ENCODE measurements at regions not wholly inside any gene's neighbourhood (a gene's known extent, or its start where the extent isn't known, plus 50 kb on each side); places are given as distances from the start of the nearest gene placed in this dataset.

DNA sequence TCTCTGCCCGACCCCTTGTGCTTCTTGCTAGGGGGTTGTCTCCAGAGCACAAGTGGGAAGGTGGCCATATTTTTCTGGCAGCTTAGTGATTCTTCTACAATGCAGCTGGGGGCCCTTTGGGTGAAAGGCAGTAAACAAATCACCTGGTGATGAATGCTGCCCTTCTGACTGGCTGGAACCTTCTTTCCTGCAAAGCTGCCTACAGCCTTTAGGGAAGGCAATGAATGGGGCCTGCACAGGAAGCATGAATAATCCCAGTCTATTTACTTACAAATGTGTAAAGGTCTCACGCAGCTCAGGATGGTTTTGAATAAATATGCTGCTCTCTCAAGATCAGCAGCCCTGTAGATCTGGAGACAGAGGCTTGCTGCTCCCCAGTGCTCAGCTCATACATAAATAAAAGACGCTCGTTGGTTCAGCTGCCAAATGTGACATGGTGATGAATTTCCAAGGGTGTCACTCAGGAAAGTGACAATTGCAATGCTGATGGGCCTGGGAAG lies 289.2 kb downstream of the TDRD15 start:
- Mint-ChIP-seq H3K27ac (no peak overlapping the region), H3K36me3 (no peaks in the 10 kb centered on the region), H3K9me3 (ENCODE audit: low read depth) (no peaks in the 10 kb centered on the region), H3K4me3 (no peak overlapping the region), H3K4me1 (no peaks in the 10 kb centered on the region), H3K27me3 (no peaks in the 10 kb centered on the region)
- no peak for DNase-seq
- CTCF ChIA-PET, result no interaction called here
- ATAC-seq, result no peak

DNA sequence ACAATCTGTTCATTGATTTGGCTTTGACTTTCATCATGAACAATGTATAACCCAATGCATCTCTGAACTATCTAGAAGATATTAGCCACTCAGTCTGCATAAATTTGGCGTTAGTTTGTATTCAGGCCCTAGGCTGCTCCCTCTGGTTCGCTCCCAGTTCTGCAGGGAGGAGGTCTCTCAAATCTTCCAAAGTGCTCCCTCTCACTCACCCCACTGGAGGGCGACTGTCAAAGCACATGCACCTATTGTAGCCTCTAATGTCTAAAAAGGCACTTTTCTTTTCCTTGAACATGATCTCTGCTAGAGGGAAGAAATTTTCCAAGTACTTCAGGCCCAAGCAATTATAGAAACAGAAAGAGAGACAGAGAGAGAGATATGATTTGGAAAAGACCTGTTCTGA lies 291.5 kb downstream of the TDRD15 start:
- CTCF ChIA-PET, result no interaction called here
- DNase-seq (no peak), ATAC-seq (no peak)
- no peaks in the 10 kb centered on the region for H3K4me1 Mint-ChIP-seq
- no peaks in the 10 kb centered on the region for H3K9me3 Mint-ChIP-seq (ENCODE audit: low read depth)
- H3K27ac Mint-ChIP-seq, result no peak overlapping the region
- no peak overlapping the region for H3K4me3 Mint-ChIP-seq
- H3K27me3 Mint-ChIP-seq, result no peaks in the 10 kb centered on the region
- no peaks in the 10 kb centered on the region for H3K36me3 Mint-ChIP-seq

DNA sequence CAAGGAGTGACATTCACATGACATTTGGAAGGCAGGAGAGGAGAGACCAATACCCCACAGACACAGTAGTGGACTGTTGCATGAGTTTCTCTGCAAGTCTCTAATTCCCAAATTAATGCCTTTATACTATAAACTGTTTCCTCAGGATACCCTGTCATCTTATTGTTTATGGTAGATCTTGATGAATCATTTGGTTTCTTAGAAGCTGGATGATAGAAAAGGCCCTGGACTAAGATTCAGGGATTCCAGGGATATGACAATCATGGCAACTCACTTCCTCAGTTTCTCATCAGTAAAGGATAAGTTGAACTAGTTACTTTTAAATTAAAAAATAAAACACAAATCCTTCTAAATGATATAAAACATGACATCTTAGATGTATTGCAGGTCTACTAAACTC lies 292.5 kb downstream of the TDRD15 start:
- no peak overlapping the region for H3K4me3 Mint-ChIP-seq
- no peaks in the 10 kb centered on the region for H3K27me3 Mint-ChIP-seq
- DNase-seq (no peak), ATAC-seq (no peak)
- no peaks in the 10 kb centered on the region for H3K36me3 Mint-ChIP-seq
- H3K9me3 Mint-ChIP-seq (ENCODE audit: low read depth), result no peaks in the 10 kb centered on the region
- CTCF ChIA-PET, result no interaction called here
- H3K27ac Mint-ChIP-seq, result no peak overlapping the region
- H3K4me1 Mint-ChIP-seq, result no peaks in the 10 kb centered on the region

DNA sequence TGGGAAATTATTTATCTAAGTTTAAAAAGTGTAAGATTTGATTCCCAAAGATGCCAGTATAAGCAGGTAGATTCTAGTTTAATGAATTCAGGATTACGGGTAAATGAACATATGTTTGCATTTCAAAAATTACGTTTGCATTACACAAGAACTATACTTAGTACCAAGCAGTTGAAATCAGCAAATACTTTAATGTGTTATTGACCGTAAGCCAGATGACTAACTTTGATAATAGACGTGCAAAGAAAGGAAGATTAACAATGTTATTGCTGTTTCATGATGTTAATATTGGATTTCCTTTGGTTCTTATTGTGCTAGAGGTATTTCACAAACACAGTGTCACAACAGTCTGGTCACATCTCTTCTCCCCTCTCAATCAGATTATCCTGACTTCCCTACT lies 294.7 kb downstream of the TDRD15 start:
- ATAC-seq, result no peak
- H3K4me3 Mint-ChIP-seq, result no peak overlapping the region
- no peak for DNase-seq
- no peaks in the 10 kb centered on the region for H3K36me3 Mint-ChIP-seq
- no peaks in the 10 kb centered on the region for H3K9me3 Mint-ChIP-seq (ENCODE audit: low read depth)
- H3K4me1 Mint-ChIP-seq, result no peaks in the 10 kb centered on the region
- no peaks in the 10 kb centered on the region for H3K27me3 Mint-ChIP-seq
- CTCF ChIA-PET, result no interaction called here
- H3K27ac Mint-ChIP-seq, result no peak overlapping the region

DNA sequence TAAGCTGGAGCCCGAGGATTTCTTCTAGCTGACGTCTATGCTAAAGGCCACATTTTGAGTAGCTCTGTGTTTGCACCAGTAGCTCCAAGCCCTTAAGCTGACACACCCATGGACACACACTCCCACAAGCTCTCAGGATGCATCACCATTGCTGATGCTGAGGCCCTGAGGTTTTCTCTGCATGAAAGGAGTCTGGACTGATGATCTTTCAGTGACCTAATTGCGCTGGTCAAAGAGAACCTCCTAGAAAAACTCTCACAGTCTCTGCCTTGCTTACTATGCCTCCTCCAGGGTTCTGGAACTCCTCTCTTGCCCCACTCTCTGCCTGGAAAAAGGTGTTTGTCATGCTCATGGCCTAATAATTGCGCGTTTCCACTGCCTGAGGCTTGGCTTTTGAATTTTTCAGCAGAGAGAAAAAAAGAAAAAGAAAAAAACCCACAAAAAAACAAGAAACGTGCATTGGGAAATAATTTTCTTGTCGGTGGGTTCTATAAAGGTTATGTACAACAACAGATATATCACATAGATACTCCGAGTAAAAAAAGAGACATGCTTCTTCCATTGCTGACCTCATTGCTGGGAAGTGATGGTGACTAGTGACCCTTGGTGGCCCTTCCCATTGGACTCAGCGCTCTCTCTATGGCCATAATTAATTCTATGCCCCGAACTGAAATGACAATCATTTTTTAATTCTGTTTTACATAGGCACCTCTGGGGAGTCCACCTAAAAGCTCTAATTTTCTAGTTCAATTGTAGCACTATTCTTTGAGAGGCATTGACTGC lies 297.0 kb downstream of the TDRD15 start:
- no peak overlapping the region for H3K27ac Mint-ChIP-seq
- H3K36me3 Mint-ChIP-seq, result no peaks in the 10 kb centered on the region
- CTCF ChIA-PET, result interaction anchor here (1.2 kb wide), 1 partner anchor 8 kb away, joined by 3 read pairs; no protein-coding TSS in a partner anchor
- no peak for DNase-seq
- no peaks in the 10 kb centered on the region for H3K4me1 Mint-ChIP-seq
- ATAC-seq, result no peak
- no peaks in the 10 kb centered on the region for H3K27me3 Mint-ChIP-seq
- H3K4me3 Mint-ChIP-seq, result no peak overlapping the region
- H3K9me3 Mint-ChIP-seq (ENCODE audit: low read depth), result no peaks in the 10 kb centered on the region

DNA sequence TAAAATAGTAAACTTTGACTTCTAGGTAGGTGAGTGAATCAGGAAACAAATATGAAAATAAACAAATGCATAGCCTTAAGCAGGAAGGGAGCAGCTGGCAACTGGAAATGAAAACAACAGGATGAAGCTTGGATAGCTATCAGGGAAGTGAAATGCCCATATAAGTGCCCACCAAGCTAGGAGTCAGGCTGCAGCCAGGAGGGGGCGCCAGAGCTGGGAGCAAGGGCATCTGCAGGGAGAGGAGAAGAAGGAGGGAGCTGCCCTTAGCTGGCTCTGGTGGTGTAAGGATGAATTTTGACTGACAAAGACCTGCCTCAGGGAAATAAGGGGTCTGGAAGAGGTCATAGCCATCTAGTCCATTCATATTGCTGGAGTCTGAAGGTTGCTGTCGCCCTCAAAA lies 298.3 kb downstream of the TDRD15 start:
- CTCF ChIA-PET, result no interaction called here
- no peaks in the 10 kb centered on the region for H3K27me3 Mint-ChIP-seq

DNA sequence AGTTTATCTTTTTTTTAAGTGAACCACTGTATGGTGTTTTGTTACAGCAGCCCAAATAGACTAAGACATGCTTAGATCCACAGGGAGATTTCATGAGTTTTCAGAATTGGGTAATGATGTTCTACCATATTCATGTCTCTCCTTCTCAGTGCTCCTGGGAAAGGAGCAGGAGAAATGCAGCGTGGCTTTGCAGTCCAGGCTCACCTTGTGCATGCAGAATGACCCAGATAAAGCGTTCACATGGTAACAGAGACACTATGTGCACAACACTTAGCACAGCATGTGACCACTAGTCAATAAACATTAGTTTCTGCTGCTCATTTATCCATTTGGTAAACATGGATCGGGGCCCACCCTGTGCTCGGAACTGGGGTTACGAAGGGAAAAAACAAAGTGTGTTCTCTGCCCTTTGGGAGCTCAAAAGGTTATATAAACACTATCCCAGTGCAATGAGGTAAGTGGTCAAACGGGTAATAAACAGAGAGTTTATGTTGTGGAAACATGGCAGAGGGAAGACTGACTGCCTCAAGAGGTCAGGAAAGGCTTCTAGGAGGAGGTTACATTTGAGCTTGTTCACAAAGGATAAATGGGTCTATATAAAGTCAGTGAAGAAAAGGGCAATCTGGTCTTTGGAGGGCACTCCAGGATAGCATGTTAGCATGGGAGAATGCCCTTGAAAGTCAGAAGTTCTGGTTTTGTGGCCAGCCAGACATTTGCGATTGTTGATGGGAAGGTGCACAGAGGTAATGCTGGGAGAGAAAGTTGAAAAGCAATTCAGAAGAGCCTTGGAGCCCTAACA lies 299.2 kb downstream of the TDRD15 start:
- Mint-ChIP-seq H3K4me3 (no peak overlapping the region), H3K9me3 (ENCODE audit: low read depth) (no peaks in the 10 kb centered on the region), H3K27me3 (no peaks in the 10 kb centered on the region), H3K36me3 (no peaks in the 10 kb centered on the region), H3K4me1 (peaks cover 6% of the 10 kb centered on the region), H3K27ac (no peak overlapping the region)
- DNase-seq, result no peak
- ATAC-seq, result no peak
- CTCF ChIA-PET, result no interaction called here

More for the DNA sequence above, 298.3 kb downstream of the TDRD15 start:
- H3K27ac Mint-ChIP-seq, result no peak overlapping the region
- ATAC-seq (no peak), DNase-seq (peak; percentile 43)
- H3K9me3 Mint-ChIP-seq (ENCODE audit: low read depth), result no peaks in the 10 kb centered on the region
- H3K4me3 Mint-ChIP-seq, result no peak overlapping the region
- H3K4me1 Mint-ChIP-seq, result no peaks in the 10 kb centered on the region
- no peaks in the 10 kb centered on the region for H3K36me3 Mint-ChIP-seq

DNA sequence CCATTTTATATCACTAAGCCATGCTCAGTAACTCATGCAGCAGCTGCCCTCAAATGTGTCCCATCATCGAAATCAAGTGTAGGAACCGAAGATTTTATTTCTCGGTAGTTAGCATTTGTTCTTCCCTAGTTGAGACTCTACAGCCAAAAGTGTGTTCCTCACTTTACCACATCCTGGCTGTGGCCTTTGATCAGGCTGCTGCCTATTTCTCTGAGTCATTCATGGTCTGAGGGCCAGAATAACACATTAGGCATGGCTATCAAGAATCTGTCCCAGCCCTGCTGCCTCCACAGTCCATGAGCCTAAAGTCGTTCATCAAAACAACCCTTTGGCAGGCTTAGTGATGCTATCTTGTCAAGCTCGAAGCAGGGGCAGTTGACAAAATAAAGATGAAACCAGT lies 300.1 kb downstream of the TDRD15 start:
- ATAC-seq, result no peak
- peaks cover 7% of the 10 kb centered on the region for H3K4me1 Mint-ChIP-seq
- CTCF ChIA-PET, result no interaction called here
- no peaks in the 10 kb centered on the region for H3K27me3 Mint-ChIP-seq
- DNase-seq, result no peak
- no peak overlapping the region for H3K4me3 Mint-ChIP-seq
- H3K9me3 Mint-ChIP-seq (ENCODE audit: low read depth), result no peaks in the 10 kb centered on the region
- H3K27ac Mint-ChIP-seq, result no peak overlapping the region
- H3K36me3 Mint-ChIP-seq, result no peaks in the 10 kb centered on the region

DNA sequence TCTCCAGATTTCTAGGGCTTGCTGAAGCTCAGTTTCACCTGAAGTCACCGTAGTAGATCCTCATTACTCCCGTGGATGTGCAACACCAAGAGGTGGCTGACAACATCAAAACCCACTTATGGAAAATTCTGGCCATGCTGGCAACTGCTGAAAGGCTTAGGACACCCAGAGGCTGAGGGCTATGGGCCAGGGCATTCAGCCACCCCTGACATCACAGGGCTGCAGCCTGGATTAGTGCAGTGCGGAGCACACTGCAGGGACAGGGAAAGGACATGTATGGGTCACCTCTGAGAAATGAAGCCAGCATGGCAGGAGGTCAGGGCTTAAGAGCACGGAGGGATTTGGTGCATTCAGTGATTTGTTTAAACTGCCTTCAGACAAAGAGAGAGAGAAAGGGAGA lies 300.6 kb downstream of the TDRD15 start:
- Mint-ChIP-seq H3K27me3 (no peaks in the 10 kb centered on the region), H3K27ac (no peak overlapping the region), H3K4me3 (no peak overlapping the region), H3K4me1 (peaks cover 7% of the 10 kb centered on the region), H3K9me3 (ENCODE audit: low read depth) (no peaks in the 10 kb centered on the region), H3K36me3 (no peaks in the 10 kb centered on the region)
- CTCF ChIA-PET, result no interaction called here
- DNase-seq, result no peak
- no peak for ATAC-seq

DNA sequence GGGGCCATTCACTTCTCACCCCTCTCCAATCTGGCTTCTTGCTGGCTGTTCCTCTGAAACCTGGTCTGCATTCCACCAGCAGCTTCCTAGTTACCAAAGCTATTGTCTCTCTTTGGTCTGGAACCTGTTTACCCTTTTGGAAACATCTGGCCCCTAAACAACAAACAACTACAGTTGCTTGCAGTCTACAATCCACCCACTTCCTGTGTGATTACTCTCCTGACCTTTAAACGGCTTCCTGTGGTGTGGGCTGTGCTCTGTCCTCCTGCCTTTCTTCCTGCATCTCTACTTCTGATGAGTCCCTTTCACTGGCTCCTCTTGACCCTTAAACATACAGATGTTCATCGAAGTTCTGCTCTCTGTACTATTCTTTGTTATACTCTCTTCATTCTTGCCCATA lies 303.8 kb downstream of the TDRD15 start:
- Mint-ChIP-seq H3K4me1 (peaks cover 7% of the 10 kb centered on the region), H3K9me3 (ENCODE audit: low read depth) (peaks cover 4% of the 10 kb centered on the region), H3K36me3 (no peaks in the 10 kb centered on the region), H3K27me3 (no peaks in the 10 kb centered on the region), H3K4me3 (no peak overlapping the region), H3K27ac (no peak overlapping the region)
- DNase-seq (no peak), ATAC-seq (no peak)
- CTCF ChIA-PET, result no interaction called here

DNA sequence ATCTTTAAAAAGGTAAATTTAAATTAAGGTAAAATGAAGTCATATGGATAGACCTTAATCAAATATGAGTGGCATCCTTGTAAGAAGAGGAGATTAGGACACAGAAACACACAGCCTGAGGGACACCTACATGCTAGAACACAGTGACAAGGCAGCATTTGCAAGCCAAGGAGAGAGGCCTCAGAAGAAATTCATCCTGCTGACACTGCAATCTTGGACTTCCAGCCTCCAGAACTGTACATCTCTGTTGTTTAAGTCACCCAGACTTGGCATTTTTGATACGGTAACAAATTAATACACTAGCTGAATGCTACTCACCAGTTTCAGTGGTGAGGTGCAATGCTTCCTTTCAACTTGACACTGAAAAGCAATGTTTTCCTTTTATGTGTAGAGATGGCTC lies 305.0 kb downstream of the TDRD15 start:
- CTCF ChIA-PET, result interaction anchor here (1.2 kb wide), 1 partner anchor 9 kb away, joined by 3 read pairs; no protein-coding TSS in a partner anchor
- ATAC-seq (no peak), DNase-seq (no peak)
- peaks cover 4% of the 10 kb centered on the region for H3K9me3 Mint-ChIP-seq (ENCODE audit: low read depth)
- H3K36me3 Mint-ChIP-seq, result no peaks in the 10 kb centered on the region
- H3K4me1 Mint-ChIP-seq, result peaks cover 7% of the 10 kb centered on the region
- H3K27me3 Mint-ChIP-seq, result no peaks in the 10 kb centered on the region
- no peak overlapping the region for H3K27ac Mint-ChIP-seq
- H3K4me3 Mint-ChIP-seq, result no peak overlapping the region

DNA sequence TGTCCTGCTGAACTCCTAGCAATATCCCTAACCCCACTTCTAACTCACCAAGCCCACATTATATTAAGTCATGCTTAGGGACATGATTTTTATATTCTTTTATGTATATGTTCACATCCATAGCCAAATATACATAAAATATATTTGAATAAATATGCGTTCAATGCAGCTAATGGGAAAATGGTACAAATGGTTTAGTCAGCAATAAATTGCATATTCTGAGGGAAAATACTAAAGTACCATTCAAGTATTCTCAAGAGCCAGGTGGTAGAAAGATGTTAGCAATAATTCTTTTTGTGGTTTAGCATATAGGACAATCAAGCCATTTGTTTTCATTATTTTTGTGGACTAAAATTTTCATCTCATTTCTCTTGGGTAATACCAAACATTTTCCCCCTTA lies 306.0 kb downstream of the TDRD15 start:
- no peaks in the 10 kb centered on the region for H3K27me3 Mint-ChIP-seq
- H3K4me3 Mint-ChIP-seq, result no peak overlapping the region
- DNase-seq, result no peak
- H3K27ac Mint-ChIP-seq, result no peak overlapping the region
- ATAC-seq, result no peak
- peaks cover 7% of the 10 kb centered on the region for H3K4me1 Mint-ChIP-seq
- CTCF ChIA-PET, result no interaction called here
- H3K9me3 Mint-ChIP-seq (ENCODE audit: low read depth), result peaks cover 4% of the 10 kb centered on the region
- no peaks in the 10 kb centered on the region for H3K36me3 Mint-ChIP-seq

DNA sequence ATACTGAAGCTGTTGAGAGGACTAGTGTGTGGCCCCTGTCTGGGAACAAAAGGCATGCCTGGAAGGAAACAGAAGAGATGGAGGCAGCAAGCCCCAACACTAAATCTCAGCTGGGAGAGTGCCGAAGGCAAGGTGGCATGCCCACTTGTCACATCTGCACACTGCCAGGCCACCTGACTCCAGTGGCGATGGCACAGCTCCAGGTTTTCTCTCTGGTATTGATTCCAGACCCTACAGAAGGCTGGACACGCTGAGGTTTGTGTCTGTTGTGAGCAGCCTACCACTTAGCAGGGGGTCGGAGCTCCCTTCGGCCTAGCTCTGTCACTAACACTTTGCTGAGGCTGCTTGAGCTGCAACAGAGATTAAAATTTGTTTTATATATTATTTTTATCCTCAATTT lies 307.3 kb downstream of the TDRD15 start:
- CTCF ChIA-PET, result no interaction called here
- H3K27ac Mint-ChIP-seq, result no peak overlapping the region
- no peaks in the 10 kb centered on the region for H3K27me3 Mint-ChIP-seq
- H3K4me1 Mint-ChIP-seq, result peaks cover 7% of the 10 kb centered on the region
- H3K4me3 Mint-ChIP-seq, result no peak overlapping the region
- H3K36me3 Mint-ChIP-seq, result no peaks in the 10 kb centered on the region
- DNase-seq (no peak), ATAC-seq (no peak)
- H3K9me3 Mint-ChIP-seq (ENCODE audit: low read depth), result peaks cover 4% of the 10 kb centered on the region

DNA sequence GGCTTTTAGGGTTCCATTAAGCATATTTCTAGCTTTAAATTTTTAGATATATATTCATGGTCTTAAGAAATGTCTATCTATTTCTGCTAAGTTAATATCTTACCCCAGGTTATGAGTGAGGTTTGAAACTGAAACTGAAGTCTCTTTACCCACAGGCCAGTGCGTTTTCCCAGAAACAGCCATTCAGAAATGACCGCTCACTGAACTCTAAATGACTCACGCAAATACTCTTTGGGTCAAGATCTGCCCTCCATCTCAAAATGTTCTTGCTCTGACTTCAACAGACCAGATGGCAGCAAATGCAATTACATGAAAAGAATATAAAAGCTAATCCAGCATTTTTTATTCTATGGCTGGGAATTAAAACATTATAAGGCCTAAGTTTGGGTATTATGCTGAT lies 315.2 kb downstream of the TDRD15 start:
- Mint-ChIP-seq H3K4me3 (no peak overlapping the region), H3K27ac (no peak overlapping the region), H3K27me3 (no peaks in the 10 kb centered on the region), H3K9me3 (ENCODE audit: low read depth) (peaks cover 7% of the 10 kb centered on the region), H3K36me3 (no peaks in the 10 kb centered on the region), H3K4me1 (no peaks in the 10 kb centered on the region)
- DNase-seq, result no peak
- no peak for ATAC-seq
- CTCF ChIA-PET, result no interaction called here

Measured in activated CD8-positive, alpha-beta memory T cell treated with anti-CD3 and anti-CD28 coated beads, Interleukin-2, amount 10 ng/mL, durations not matched to agents 7 days and 5 days (primary cell).